Kidney epithelial cell (primary cell): ENCODE measurements at regions not wholly inside any gene's neighbourhood (a gene's known extent, or its start where the extent isn't known, plus 50 kb on each side); places are given as distances from the start of the nearest gene placed in this dataset.

Experiments used
- DNase-seq: peaks from one replicate; pipeline ENCODE4 v3.0.0-alpha.2; 2010; ENCODE audit warnings: low read depth
- H3K27me3 ChIP-seq: 2 replicates; pipeline ENCODE4 v1.6.0; 2011; ENCODE audit warnings: low read length; ENCODE audit not compliant: control insufficient read depth, insufficient read depth
- H3K36me3 ChIP-seq: 2 replicates; pipeline ENCODE4 v1.5.1; 2011; ENCODE audit warnings: low read length; ENCODE audit not compliant: control insufficient read depth, insufficient read depth
- H3K4me3 ChIP-seq: 2 replicates; pipeline ENCODE4 v1.5.1; 2011; ENCODE audit warnings: low read depth, mild to moderate bottlenecking, control low read depth, low read length
- CTCF ChIP-seq: IDR thresholded peaks from 2 replicates; pipeline ENCODE4 v1.5.1; 2011; ENCODE audit warnings: mild to moderate bottlenecking, moderate library complexity, low read length, control low read depth, inconsistent platforms; ENCODE audit not compliant: insufficient read depth, poor library complexity, severe bottlenecking

- Histone ChIP-seq H3K27me3 (no peaks in the 10 kb centered on the region), H3K4me3 (no peak overlapping the region), H3K36me3 (no peaks in the 10 kb centered on the region)
- no peak for DNase-seq
- TF ChIP-seq CTCF: no peak
Observed at GRCh38 chr20:58006346-58007316, 221.8 kb downstream of the ANKRD60 start.

- H3K27me3 ChIP-seq: no peaks in the 10 kb centered on the region
- no peak overlapping the region for H3K4me3 ChIP-seq
- no peak for DNase-seq
- no peaks in the 10 kb centered on the region for H3K36me3 ChIP-seq
- no peak for TF ChIP-seq CTCF
Observed at GRCh38 chr20:58005581-58006345, 222.7 kb downstream of the ANKRD60 start.

- no peak for DNase-seq
- TF ChIP-seq CTCF: no peak
- no peak overlapping the region for H3K4me3 ChIP-seq
- no peaks in the 10 kb centered on the region for H3K36me3 ChIP-seq
- H3K27me3 ChIP-seq: no peaks in the 10 kb centered on the region
Observed at GRCh38 chr20:58004900-58005299, 223.6 kb downstream of the ANKRD60 start.

GRCh38 chr20:58004146-58004545, 224.3 kb downstream of the ANKRD60 start:
- DNase-seq: no peak
- H3K36me3 ChIP-seq: no peaks in the 10 kb centered on the region
- no peaks in the 10 kb centered on the region for H3K27me3 ChIP-seq
- no peak for TF ChIP-seq CTCF
- no peak overlapping the region for H3K4me3 ChIP-seq

- no peak for TF ChIP-seq CTCF
- H3K27me3 ChIP-seq: no peaks in the 10 kb centered on the region
- no peak overlapping the region for H3K4me3 ChIP-seq
- no peaks in the 10 kb centered on the region for H3K36me3 ChIP-seq
- no peak for DNase-seq
Observed at GRCh38 chr20:58003525-58003924, 224.9 kb downstream of the ANKRD60 start.
